ENCODE measurements at regions not wholly inside any gene's neighbourhood (a gene's known extent, or its start where the extent isn't known, plus 50 kb on each side); places are given as distances from the start of the nearest gene placed in this dataset.

DNA sequence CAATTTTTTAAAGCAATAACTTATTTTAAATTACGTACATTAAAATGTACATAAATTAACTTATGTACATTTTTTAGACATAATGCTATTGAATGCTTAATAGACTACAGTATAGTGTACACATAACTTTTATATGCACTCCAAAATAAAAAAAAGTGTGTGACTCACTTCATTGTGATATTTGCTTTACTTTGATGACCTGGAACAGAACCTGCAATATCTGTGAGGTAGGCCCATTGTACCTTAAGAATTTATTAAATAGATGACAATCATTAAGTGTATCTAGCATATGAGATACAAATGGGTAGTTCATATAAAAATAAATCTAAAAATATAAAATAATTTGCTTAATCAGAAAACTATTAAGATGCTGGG, 276.7 kb downstream of the NFKBIZ start:
- TF ChIP-seq, protein P1, sequence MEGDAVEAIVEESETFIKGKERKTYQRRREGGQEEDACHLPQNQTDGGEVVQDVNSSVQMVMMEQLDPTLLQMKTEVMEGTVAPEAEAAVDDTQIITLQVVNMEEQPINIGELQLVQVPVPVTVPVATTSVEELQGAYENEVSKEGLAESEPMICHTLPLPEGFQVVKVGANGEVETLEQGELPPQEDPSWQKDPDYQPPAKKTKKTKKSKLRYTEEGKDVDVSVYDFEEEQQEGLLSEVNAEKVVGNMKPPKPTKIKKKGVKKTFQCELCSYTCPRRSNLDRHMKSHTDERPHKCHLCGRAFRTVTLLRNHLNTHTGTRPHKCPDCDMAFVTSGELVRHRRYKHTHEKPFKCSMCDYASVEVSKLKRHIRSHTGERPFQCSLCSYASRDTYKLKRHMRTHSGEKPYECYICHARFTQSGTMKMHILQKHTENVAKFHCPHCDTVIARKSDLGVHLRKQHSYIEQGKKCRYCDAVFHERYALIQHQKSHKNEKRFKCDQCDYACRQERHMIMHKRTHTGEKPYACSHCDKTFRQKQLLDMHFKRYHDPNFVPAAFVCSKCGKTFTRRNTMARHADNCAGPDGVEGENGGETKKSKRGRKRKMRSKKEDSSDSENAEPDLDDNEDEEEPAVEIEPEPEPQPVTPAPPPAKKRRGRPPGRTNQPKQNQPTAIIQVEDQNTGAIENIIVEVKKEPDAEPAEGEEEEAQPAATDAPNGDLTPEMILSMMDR (IDR thresholded peaks at IDR 0.05): no peak
- no peak for TF ChIP-seq POLR2AphosphoS5 (IDR thresholded peaks at IDR 0.05)
- no peak for TF ChIP-seq POLR2A (IDR thresholded peaks at IDR 0.05)
